ENCODE measurements at regions not wholly inside any gene's neighbourhood (a gene's known extent, or its start where the extent isn't known, plus 50 kb on each side); places are given as distances from the start of the nearest gene placed in this dataset.

- DNase-seq (ENCODE audit: low spot score) = no peak
Observed at GRCh38 chr18:4637876-4638275, 182.8 kb upstream of the DLGAP1 start.

DNA sequence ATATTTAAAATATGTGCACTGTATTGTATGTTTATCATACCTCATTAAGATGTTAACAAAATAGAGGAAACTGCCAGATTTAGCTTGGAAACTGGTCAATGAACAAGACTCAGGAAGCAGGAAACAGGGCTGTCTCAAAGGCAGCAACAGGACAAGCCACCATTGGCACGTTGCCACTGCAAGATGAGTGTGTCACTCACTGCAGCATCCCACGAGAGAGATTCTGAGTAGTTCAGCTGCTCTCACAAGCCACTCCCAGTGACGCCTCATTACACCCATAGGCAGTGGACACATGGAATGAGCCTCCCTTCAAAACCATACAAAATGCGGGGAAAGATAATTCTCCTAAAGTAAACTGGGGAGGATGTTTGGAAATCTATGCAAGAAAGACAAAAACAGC, 181.9 kb upstream of the DLGAP1 start:
- DNase-seq (ENCODE audit: low spot score) = no peak

- no peak for DNase-seq (ENCODE audit: low spot score)
Observed at GRCh38 chr18:4631239-4631638, 176.1 kb upstream of the DLGAP1 start.

- no peak for DNase-seq (ENCODE audit: low spot score)
Observed at GRCh38 chr18:4605212-4605611, 150.1 kb upstream of the DLGAP1 start.

DNA sequence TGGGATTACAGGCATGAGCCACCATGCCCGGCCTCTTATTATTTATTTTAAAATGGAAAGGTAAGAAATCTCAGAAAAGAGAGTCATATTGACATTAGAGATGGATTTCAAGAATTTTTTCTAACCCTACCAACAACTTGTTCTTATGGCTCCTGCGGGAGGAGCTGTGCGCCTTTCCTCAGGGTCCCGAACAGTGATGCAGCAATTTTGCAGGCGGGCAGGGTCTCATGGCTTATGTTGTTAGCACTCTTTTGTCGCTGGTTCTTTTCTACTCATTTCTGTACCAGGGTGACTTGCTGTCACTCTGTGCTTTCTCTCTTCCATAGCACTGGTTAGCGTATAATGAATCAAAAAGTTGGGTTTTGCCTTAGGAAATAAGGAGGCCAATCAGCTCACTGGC, 148.8 kb upstream of the DLGAP1 start:
- DNase-seq (ENCODE audit: low spot score) = no peak

DNA sequence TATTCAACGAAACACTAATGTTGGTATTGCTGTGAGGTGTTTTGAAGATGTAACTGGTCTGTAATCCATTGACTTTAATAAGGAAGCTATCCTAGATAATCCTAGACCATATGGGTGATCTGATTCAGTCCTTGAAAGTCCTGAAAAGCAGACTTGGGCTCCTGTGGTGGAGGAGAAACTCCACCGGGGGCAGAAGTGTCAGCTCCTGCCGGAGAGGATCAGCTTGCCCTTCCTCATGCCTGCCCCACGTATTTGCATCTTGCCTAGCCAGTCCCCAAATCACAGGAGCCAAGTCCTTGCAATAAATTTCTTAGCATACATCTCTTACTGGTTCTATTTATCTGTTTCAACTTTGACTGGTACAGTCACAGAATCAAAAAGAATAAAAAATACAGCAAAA, 144.2 kb upstream of the DLGAP1 start:
- DNase-seq (ENCODE audit: low spot score) = no peak

DNA sequence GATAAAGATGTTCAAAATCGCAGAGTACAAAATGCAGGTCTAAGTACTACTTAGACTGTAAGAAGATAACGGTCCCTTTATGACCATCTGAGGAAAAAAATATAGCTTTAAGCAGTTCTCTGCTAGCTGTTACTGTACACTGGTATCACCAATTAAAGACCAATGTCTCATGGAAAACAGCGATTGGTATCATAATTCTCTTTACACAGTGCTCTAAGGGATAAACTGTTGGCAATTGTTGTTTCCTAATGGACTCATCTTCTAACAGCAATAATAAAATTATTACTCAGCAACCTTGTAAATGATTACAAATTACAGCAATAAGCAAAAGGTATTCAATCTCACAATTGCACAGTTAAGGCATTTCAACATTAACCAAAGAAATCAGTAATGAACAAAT, 142.2 kb upstream of the DLGAP1 start:
- DNase-seq (ENCODE audit: low spot score) = no peak

GRCh38 chr18:4593895-4594294, 138.8 kb upstream of the DLGAP1 start:
- DNase-seq (ENCODE audit: low spot score) = no peak

DNA sequence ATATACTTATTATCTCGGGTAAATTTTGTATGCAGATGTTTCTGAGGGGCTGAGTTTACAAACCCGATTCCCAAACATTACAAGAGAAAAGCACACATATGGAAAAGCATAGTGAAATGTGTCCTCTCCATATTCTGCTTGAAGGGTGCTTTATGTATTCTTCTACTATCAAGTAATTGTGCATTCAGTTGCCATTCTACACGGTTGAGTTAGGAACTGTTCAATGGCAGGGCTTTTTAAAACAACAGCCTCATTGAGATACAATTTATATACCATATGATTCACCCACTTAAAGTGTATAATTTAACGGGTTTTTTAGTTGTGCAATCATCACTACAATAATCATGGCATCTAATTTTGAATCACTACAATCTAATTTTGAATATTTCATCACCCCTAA, 138.4 kb upstream of the DLGAP1 start:
- DNase-seq (ENCODE audit: low spot score) = no peak

GRCh38 chr18:4589056-4589800, 134.1 kb upstream of the DLGAP1 start:
- no peak for DNase-seq (ENCODE audit: low spot score)

GRCh38 chr18:4587204-4587603, 132.1 kb upstream of the DLGAP1 start:
- DNase-seq (ENCODE audit: low spot score) = no peak

DNA sequence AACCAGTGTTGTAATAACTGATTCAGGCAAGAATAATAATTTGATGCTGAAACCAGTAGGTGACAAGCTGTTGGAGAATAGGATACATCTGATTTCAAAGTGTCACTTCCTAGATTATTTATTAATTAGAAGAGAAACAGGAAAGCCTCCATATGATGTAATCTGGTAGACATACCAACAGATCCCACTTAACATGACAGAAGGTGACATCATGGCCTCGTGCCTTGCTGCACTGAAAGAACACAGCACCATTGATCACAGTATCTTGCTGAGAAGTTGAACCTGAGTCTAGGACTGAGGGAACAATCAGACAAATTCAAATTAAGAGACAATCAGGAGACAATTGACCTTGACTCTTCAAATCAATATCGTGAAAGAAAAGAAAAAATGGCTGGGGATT, 131.6 kb upstream of the DLGAP1 start:
- no peak for DNase-seq (ENCODE audit: low spot score)

DNA sequence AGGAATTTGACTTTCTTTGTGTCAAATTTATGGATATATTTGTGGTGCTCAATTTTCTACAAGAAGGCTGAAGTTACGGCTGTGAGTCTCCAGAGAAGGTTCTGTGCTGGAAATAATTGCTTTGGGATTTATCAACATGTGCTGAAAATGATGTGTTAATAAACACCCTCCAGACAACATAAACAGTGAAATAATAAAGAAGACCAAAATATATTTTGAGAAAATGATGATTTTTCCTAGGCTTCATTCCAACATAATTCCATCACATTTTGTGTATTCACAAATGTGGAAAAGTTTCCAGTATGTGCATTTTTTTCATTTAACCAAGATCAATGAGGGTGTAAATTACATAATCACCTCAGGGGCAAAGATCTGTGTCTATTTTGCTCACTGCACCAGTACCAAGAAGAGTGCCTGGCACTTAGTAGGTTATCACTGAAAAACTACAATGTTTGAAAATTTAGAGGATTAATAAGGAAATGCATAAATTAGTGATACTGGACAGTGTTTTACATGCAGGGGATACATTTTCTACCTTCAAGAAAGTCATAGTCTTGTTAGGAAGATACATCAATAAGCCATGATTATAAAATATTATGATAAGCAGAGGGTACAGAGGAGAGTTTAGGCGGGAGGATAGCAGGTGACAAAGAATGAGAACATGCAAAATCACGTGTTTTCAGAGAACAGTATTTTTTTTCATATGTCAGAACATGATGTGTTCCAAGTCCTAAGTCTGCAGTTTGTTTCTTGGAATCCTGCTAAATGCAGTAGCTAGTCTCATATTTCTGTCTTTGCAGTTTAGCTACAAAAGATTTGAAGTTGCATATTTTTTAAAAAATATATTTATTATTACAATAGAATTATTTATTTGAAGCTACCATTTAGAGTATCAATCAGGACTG, 127.6 kb upstream of the DLGAP1 start:
- DNase-seq (ENCODE audit: low spot score) = no peak

DNA sequence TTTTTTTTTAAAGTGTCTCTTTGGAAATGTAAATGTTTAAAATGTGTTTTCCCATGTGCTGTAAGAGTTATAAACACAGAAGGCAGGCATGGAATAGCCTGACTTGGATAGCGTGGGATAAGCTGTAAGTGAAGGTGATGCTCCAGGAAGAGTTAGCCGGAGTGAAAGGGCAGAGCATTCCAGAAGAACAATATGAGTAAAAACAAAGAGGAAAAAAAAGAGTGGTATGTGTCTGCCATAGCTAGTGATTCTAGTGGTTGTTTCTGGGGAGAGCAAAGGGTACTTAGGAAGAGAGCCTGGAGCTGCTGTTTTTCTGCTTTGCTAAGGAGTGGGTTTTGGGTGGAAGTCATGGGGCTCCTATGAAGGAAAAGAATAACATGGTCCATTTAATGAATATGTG, 126.9 kb upstream of the DLGAP1 start:
- no peak for DNase-seq (ENCODE audit: low spot score)

DNA sequence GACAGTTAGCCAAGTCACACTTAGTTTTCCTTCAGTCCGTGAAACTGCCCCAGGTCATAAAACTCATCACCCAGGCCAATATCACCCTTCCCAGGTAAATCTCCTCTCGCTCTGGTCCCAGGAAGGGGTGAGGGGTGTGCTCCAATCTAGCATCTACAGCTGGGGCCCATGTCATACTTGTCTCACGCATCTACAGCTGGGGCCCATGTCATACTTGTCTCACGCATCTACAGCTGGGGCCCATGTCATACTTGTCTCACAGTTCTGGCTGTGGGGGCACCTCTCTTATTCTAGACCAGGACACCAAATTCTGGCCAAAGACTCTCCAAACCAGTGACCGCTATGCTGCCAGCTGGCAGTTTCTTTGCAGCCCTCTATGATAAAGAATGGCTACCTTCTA, 123.3 kb upstream of the DLGAP1 start:
- no peak for DNase-seq (ENCODE audit: low spot score)

DNA sequence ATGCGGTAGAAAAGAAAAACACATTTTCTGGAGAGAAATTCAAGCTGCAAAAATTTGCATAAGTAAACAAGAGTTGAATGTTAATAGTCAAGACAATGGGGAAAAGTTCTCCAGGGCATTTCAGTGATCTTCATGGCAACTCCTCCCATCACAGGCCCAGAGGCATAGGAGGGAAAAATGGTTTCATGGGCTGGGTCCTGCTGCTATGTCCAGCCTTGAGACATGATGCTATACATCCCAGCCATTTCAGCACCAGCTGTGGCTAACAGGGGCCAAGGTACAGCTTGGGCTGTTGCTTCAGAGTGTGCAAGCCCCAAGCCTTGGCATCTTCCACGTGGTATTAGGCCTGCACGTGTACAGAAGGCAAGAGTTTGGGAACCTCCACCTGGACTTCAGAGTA, 118.6 kb upstream of the DLGAP1 start:
- DNase-seq (ENCODE audit: low spot score) = no peak

GRCh38 chr18:4557502-4557901, 102.4 kb upstream of the DLGAP1 start:
- no peak for DNase-seq (ENCODE audit: low spot score)

GRCh38 chr18:4551001-4551360, 95.9 kb upstream of the DLGAP1 start:
- DNase-seq (ENCODE audit: low spot score) = no peak

DNA sequence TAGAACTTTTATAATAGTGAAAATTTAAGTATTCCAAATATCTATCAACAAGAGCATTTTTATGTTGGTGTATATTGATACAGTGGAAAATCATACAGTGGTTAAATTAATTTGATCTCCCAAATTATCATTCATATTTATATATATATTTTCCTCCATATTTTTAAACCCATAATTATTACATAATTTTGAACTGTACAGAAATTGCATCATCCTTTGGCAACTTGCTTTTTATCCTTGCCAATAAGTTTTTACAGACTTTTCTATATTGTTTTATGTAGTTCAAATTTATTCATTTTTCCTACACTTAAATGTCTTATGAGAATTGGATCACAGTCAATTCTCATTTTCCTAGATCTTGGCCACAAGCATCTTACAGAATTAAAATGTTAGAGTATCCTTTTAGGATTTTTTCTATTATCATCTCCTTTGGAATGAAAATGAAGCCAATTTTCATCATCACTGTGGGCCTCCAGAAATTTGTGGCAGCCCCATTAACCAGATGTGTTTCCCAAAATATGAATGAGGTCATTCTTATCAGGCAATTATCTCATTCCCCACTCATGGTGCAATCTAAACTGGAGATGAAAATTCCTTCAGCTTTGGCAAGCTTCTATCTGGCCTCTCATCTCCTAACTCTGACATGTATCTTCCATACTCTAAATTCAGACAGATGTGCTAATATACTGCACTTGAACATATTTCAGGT, 94.2 kb upstream of the DLGAP1 start:
- DNase-seq (ENCODE audit: low spot score) = no peak

- DNase-seq (ENCODE audit: low spot score) = no peak
Observed at GRCh38 chr18:4547126-4547525, 92.0 kb upstream of the DLGAP1 start.

- no peak for DNase-seq (ENCODE audit: low spot score)
Observed at GRCh38 chr18:4544142-4544541, 89.0 kb upstream of the DLGAP1 start.

DNA sequence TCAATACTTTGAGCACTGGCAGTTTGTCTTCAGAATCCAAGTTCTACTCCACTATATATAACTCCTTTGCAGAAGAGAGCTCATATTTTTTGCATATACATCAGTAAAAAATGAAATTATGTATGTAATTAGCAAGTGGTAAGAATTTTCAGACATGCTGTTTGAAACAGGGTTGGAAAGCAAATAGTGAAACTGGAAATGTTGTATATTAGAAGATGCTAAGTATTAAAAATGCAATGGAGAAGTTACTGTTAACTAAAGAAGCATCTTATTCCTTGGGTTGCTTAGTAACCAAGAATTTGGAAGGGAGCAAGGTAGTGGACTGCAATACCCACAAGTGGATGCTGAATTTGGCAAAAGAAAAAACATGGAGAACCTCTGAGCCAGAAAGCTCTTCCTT, 88.6 kb upstream of the DLGAP1 start:
- DNase-seq (ENCODE audit: low spot score) = no peak

DNA sequence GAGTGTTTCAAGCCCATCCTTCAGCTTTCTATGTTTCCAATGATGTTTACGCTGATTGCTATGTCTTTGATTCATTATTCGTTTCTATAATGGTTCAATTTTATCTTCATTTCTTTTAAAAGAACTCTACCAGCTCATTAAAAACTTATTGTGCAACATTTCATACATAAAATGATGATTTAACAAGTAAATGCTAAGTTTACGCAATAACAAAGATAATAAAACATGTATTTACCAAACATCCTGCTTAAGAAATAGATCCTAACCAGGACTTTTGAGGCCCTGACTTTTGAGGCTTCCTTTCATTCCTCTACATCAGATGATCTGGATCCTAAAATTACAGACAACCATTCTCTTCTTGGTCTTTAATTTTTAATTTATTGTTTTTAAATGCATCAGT, 86.5 kb upstream of the DLGAP1 start:
- no peak for DNase-seq (ENCODE audit: low spot score)
